Progenitor cell of endocrine pancreas (in vitro differentiated cells): ENCODE measurements at regions not wholly inside any gene's neighbourhood (a gene's known extent, or its start where the extent isn't known, plus 50 kb on each side); places are given as distances from the start of the nearest gene placed in this dataset.
"Not testable (repeated sequence)": the region's sequence is repeated elsewhere in the genome, so short reads cannot be mapped to it uniquely, and the experiment has no call there.

Experiments
- DNase-seq: peaks from one replicate; pipeline ENCODE4 v3.0.0; 2021; ENCODE audit warnings: low spot score; ENCODE audit not compliant: unreplicated experiment
- H3K27ac Mint-ChIP-seq: 2 replicates; pipeline ENCODE4 v1.8.0; 2021; ENCODE audit warnings: mild to moderate bottlenecking, moderate library complexity, mixed read lengths
- H3K27me3 Mint-ChIP-seq: 2 replicates; pipeline ENCODE4 v1.8.0; 2021; ENCODE audit warnings: mixed read lengths
- H3K36me3 Mint-ChIP-seq: 2 replicates; pipeline ENCODE4 v1.8.0; 2022; ENCODE audit warnings: mixed read lengths; ENCODE audit not compliant: insufficient read depth
- H3K4me1 Mint-ChIP-seq: 2 replicates; pipeline ENCODE4 v1.8.0; 2021; ENCODE audit warnings: low read depth, mixed read lengths
- H3K4me3 Mint-ChIP-seq: 2 replicates; pipeline ENCODE4 v1.8.0; 2021; ENCODE audit warnings: low read depth, mild to moderate bottlenecking, moderate library complexity, mixed read lengths
- H3K9me3 Mint-ChIP-seq: 2 replicates; pipeline ENCODE4 v1.8.0; 2021; ENCODE audit warnings: low read depth, mixed read lengths
- CTCF ChIP-seq: fragments of 200-600 bp; sonication (generic); IDR thresholded peaks from one replicate; pipeline ENCODE4 v1.5.0; 2021; ENCODE audit warnings: antibody characterized with exemption, mild to moderate bottlenecking; ENCODE audit not compliant: unreplicated experiment

- Mint-ChIP-seq H3K27ac (no peak overlapping the region), H3K4me3 (no peak overlapping the region), H3K36me3 (no peaks in the 10 kb centered on the region), H3K4me1 (no peaks in the 10 kb centered on the region), H3K9me3 (no peaks in the 10 kb centered on the region), H3K27me3 (no peaks in the 10 kb centered on the region)
- DNase-seq = no peak
- no peak for TF ChIP-seq CTCF
Observed at GRCh38 chr10:105559333-105560097, 918.4 kb downstream of the SORCS3 start.

GRCh38 chr10:105550453-105550852 lies 909.4 kb downstream of the SORCS3 start:
- not testable (repeated sequence) for H3K4me3 Mint-ChIP-seq, H3K27me3 Mint-ChIP-seq, H3K36me3 Mint-ChIP-seq, DNase-seq, H3K4me1 Mint-ChIP-seq, H3K27ac Mint-ChIP-seq, H3K9me3 Mint-ChIP-seq

- TF ChIP-seq CTCF = no peak
- Mint-ChIP-seq H3K27me3 (no peaks in the 10 kb centered on the region), H3K9me3 (peaks cover 3% of the 10 kb centered on the region), H3K4me3 (no peak overlapping the region), H3K27ac (no peak overlapping the region), H3K36me3 (no peaks in the 10 kb centered on the region), H3K4me1 (no peaks in the 10 kb centered on the region)
- no peak for DNase-seq
Observed at GRCh38 chr10:105549731-105550130, 908.6 kb downstream of the SORCS3 start.

- H3K27ac Mint-ChIP-seq = no peak overlapping the region
- peaks cover 2% of the 10 kb centered on the region for H3K4me1 Mint-ChIP-seq
- H3K36me3 Mint-ChIP-seq = no peaks in the 10 kb centered on the region
- H3K27me3 Mint-ChIP-seq = peaks cover 3% of the 10 kb centered on the region
- no peak for TF ChIP-seq CTCF
- H3K4me3 Mint-ChIP-seq = no peak overlapping the region
- DNase-seq = no peak
- peaks cover 3% of the 10 kb centered on the region for H3K9me3 Mint-ChIP-seq
Observed at GRCh38 chr10:105545101-105545500, 904.0 kb downstream of the SORCS3 start.

- Mint-ChIP-seq H3K9me3 (no peaks in the 10 kb centered on the region), H3K36me3 (no peaks in the 10 kb centered on the region), H3K4me1 (peaks cover 2% of the 10 kb centered on the region), H3K4me3 (no peak overlapping the region), H3K27ac (no peak overlapping the region), H3K27me3 (peaks cover 3% of the 10 kb centered on the region)
- TF ChIP-seq CTCF = no peak
- DNase-seq = no peak
Observed at GRCh38 chr10:105540381-105540780, 899.3 kb downstream of the SORCS3 start.

GRCh38 chr10:105538874-105539273 lies 897.8 kb downstream of the SORCS3 start:
- Mint-ChIP-seq H3K4me3 (no peak overlapping the region), H3K36me3 (no peaks in the 10 kb centered on the region), H3K27me3 (peaks cover 3% of the 10 kb centered on the region), H3K27ac (no peak overlapping the region), H3K9me3 (no peaks in the 10 kb centered on the region), H3K4me1 (no peaks in the 10 kb centered on the region)
- no peak for TF ChIP-seq CTCF
- no peak for DNase-seq
